Eye (tissue), 1 donor: ENCODE measurements at regions not wholly inside any gene's neighbourhood (a gene's known extent, or its start where the extent isn't known, plus 50 kb on each side); places are given as distances from the start of the nearest gene placed in this dataset.
"Not testable (repeated sequence)": the region's sequence is repeated elsewhere in the genome, so short reads cannot be mapped to it uniquely, and the experiment has no call there.

Experiments
- DNase-seq: peaks from one replicate; pipeline ENCODE4 v3.0.0-alpha.2; 2015

GRCh38 chr20:48350313-48350988, 477.3 kb downstream of the PREX1 start:
- no peak for DNase-seq

GRCh38 chr20:48349656-48350055, 478.1 kb downstream of the PREX1 start:
- no peak for DNase-seq

- DNase-seq = no peak
Observed at GRCh38 chr20:48348022-48348421, 479.8 kb downstream of the PREX1 start.

GRCh38 chr20:48342822-48343513, 484.8 kb downstream of the PREX1 start:
- no peak for DNase-seq

GRCh38 chr20:48340883-48341281, 486.9 kb downstream of the PREX1 start:
- DNase-seq = no peak

GRCh38 chr20:48339986-48340882, 487.6 kb downstream of the PREX1 start:
- no peak for DNase-seq

GRCh38 chr20:48339190-48339985, 488.4 kb downstream of the PREX1 start:
- peak; percentile 74 for DNase-seq

- DNase-seq = no peak
Observed at GRCh38 chr20:48338717-48339116, 489.1 kb downstream of the PREX1 start.

GRCh38 chr20:48336597-48336996, 491.2 kb downstream of the PREX1 start:
- no peak for DNase-seq

GRCh38 chr20:48335308-48336050, 492.3 kb downstream of the PREX1 start:
- peak; percentile 36 for DNase-seq

GRCh38 chr20:48333707-48334106, 494.1 kb downstream of the PREX1 start:
- DNase-seq = no peak

- no peak for DNase-seq
Observed at GRCh38 chr20:48332555-48332954, 495.2 kb downstream of the PREX1 start.

GRCh38 chr20:48331518-48332286, 496.1 kb downstream of the PREX1 start:
- no peak for DNase-seq

GRCh38 chr20:48329676-48330664, 497.8 kb downstream of the PREX1 start:
- DNase-seq = peak; percentile 51

GRCh38 chr20:48329031-48329615, 498.7 kb downstream of the PREX1 start:
- DNase-seq = no peak

- DNase-seq = not testable (repeated sequence)
Observed at GRCh38 chr20:48327848-48328247, 500.0 kb downstream of the PREX1 start.

- no peak for DNase-seq
Observed at GRCh38 chr20:48326868-48327267, 500.9 kb downstream of the PREX1 start.

- no peak for DNase-seq
Observed at GRCh38 chr20:48326434-48326691, 501.4 kb downstream of the PREX1 start.

- no peak for DNase-seq
Observed at GRCh38 chr20:48325656-48326433, 502.0 kb downstream of the PREX1 start.
